ENCODE measurements at regions not wholly inside any gene's neighbourhood (a gene's known extent, or its start where the extent isn't known, plus 50 kb on each side); places are given as distances from the start of the nearest gene placed in this dataset.

DNA sequence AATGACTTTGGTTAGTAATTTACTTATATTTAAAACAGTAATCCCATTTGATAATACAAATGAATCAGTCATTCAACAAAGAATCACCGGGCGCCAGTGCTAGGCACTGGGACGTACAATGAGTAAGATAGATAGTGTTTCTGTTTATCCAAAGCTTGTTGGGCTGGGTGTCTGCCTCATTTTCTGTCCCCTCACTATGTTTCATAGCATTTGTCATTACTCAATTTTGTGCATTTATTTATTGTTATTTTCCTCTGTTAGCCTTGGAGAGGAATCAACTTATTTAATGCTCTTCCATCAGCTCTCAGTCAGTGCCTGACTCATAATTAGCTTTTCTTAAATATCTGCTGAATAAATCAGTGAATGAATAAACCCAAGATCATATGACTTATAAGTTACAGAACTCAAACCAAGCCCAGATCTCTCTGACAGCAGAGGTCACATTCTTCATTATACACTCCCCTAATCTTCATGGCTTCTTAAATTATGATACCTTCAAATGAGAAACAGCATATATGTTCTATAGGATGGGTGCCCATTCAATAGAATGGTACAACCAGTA lies 86.2 kb downstream of the TSPAN8 start:
- no peak for DNase-seq

DNA sequence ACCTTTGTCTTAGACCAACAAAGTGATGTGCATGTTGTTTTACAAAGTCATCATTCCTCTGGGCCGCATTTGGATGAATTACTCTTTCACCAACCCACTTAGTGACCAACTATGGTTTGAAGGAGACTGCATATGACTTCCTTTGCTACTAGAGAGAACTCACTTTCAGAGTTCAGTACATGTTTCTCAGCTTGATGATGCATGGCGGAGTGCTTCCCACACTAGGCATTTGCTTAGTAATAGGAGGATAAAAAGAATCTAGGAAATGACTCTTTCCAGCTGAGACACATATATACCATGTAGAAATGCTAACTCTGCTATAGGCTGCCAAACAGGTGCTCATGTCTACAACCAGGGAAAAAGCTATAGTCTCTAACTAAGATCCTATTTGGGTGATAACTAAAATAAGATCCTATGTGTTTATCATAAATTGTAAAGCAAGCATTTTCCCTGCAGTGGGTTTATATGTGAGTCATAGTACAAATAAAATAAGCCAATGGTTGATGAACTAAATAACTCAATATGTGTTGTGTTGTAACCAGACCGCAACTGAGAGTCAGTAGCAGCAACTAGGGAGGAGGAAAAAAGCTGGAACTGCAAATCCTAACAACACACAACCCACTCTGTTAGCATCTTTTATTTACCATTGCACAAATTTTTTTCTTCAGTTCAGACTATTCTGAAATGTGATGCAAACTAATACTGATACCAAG lies 87.2 kb downstream of the TSPAN8 start:
- DNase-seq = no peak

DNA sequence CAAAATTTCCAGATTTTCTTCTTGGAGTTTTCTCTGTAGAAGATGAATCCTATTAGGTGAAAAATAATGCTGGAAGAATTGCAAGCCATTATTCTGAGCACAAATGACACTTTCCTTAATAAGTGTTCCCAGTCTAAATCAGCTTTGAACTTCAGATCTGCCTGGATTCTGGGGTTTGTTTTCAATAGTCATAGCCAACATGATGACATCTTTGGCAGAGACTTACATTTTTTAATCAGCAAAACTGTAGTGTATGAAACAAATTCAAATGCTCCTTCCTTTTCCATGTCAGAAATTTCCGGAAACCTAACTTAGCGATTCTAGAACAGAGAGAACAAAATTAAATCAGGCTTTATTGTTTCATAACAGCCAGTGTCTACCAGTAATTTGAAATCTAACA lies 88.5 kb downstream of the TSPAN8 start:
- peak; percentile 36 for DNase-seq

DNA sequence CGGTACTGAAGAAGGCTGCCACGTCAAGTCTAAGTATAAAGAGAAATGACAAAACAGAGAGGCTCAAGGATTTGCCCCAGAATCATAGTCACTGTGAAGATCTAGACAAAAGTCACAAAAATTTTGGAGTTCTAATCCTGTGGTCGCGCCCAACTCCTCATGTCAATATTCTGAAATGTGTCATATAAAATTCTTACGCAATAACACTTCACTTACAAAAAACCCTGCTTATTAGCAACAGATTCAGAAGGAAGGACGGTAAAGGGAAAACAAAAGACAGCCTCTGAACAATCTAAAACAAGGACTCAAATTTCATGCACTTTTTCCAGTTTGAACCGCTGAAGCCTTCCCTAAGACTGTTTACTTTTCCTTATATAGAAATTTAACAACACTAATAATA lies 94.7 kb downstream of the TSPAN8 start:
- no peak for DNase-seq

DNA sequence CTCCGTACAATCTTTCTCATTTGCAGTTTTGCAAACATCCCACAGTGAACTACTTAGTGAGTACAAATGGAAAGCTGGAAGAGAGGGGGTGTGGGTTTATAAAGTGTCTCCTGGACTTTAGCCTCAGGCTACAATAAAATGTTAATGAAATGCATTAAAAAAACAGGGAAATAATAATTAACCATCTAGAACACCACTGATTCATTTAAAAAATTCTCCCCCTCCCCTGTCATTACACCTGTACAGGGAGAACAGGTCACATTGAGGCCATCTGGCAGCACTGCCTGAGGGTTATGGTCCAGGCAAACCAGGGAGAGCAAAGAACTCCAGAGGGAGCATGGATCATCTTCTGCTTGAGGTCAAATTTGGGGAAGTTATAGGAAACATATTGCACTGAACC lies 96.3 kb downstream of the TSPAN8 start:
- DNase-seq = no peak

DNA sequence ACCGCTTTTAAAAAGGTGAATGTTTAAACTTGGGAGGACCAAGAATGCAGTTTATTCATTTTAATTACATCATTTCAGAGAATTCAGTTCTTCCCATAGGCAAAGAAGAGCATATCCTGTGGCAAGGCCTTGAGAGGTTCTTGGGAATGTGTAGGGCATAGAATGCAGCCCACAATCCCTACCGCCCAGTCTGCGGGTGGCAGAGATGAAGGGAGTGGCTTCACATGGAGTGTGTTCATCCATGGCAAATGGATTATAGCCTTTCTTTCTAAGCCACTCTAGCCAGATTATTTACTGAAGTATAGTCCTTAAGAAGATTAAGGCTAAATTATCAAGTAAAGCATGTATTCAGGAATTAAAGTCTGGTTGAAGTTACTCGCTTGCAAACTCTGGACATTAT lies 97.4 kb downstream of the TSPAN8 start:
- DNase-seq = no peak

DNA sequence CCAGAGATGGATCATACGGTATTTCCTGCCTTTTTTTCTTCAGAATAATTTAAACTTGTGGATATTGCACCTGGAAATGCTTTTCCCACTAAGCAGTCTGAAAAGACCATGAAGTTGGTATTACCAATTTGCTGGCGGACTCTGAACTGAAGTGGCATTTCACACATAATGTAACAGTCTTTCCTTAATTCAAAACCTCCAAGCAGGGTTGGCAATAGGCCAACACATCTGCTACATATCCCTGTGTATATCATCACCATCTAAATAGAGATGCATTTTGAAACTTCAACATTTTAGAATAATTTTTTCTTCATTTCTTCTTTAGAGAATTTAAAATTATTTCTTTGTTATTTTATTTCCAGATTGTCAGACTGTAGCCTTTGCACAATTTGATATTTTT lies 100.5 kb downstream of the TSPAN8 start:
- DNase-seq = peak; percentile 31

DNA sequence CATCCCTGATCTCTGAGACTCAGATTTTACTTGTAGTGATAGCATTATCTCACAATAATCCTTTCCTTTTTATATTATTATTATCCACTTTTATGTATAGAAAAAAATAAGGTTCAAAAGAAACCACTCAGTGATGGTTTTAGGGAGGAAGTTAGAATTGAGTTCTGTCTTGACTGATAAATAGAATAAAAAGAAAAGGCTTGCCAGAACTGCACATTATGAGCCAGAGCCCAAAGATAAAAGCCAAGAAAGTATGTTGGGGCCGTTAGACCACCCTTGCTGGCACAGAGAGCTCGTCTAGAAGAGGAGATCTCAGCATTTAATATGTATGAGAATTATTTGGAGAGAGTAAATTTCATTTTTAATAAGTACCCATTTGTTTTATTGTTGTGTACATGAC lies 103.2 kb downstream of the TSPAN8 start:
- no peak for DNase-seq

DNA sequence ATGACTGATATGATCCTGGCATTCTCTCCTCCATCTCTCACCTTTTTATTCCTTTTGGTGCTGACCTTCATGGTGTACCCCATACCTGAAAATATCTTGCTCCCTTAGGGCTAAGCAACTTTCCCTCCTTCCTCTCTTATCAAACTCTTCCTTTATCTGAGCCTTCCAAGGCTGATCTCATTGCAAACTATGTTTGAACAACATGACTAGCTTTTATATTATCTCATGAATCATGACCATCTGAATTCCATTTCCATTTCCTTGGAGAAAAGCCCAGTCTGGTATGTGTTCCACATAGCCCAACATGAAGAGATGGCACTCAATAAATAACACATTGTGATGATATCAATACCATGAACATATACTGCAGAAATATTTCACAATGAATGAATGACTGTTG lies 111.6 kb downstream of the TSPAN8 start:
- peak; percentile 19 for DNase-seq

DNA sequence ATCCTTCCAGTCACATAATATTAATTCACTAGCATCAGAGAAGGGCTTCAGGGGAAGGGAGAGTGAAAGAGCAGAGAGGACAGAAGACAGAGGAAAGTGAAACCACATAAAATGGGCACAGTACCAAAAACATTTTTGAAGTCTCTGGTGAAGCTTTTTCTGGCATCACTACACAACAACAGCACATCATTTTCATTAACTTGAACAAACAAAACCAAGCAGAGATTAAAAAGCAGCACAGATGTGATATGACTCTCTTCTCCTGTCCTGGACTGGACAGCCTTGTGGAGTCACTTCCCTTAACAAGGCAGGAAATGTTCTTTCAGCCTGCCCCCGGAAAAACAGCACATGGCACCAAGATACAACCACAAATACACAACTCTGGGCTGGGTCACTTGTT lies 112.0 kb downstream of the TSPAN8 start:
- DNase-seq = peak; percentile 32

DNA sequence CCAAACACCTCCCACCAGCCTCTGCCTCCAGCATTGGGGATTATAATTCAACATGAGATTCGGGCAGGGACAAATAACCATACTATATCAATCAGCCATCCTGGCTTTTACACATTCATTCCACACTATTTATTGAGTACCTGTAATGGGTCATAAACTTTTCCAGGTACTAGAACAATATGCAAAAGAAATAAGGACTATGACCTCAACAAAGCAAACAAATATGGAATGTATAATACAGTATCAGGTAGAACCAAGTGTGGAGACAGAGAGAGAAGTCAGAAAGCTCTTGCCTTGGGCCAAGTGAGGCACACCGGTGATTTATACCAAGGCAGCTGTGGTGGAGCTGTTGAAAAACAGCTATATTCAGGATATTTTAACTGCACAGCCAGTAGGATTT lies 116.3 kb downstream of the TSPAN8 start:
- no peak for DNase-seq

DNA sequence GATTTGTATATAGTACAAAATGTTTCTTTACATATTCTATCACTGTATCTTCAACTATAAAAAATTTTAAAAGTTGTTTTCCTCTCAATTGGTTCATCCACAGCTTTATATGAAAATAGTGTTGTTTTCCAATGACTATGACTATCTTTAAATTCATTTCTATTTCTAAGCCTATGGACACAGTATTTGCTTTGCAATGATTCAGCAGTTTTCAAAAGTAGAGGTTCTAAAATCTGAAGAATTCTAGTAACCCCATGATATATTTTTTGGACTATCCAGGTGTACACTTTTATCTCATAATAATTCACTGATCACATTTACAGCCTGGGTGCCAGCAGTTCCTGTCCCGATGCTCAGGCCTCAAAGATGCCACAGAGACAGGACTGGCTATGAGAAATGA lies 118.4 kb upstream of the PTPRR start:
- DNase-seq = no peak

DNA sequence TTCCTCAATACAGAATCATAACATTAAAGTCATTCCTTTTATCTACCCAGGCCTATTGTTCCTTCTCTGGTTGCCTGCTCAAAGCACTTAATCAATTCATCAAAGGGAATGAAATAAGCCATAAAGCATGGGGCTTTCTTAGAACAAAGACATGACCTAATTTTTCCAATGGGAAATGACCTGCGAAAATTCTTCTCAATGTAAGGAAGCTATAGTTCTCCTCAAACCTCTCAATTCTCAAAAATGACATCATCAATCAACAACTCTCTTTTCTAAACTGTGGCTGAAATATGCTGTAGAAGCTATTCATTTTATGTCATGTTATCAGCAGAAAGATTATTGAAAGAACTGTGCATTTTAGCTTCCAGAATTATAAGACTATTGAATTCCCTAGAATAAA lies 116.0 kb upstream of the PTPRR start:
- peak; percentile 74 for DNase-seq

DNA sequence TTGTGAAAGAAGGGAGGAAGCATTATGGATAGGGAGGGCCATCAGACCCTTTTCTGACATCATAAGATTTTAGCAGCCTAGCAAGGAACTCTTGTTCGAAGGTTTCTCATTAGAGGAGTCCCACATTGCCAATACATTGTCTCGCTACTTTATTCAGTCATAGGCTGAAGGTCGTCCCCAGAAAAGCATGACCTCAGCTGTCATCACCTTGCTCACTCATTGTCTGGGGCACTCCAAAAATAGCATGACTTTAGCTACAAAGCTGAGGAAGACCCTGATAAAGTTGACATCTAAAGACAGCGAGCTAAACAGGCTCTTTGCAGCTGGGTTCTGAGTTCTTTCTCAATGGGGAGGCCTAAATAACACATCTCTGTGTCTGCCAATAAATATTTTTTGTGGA lies 112.4 kb upstream of the PTPRR start:
- no peak for DNase-seq

DNA sequence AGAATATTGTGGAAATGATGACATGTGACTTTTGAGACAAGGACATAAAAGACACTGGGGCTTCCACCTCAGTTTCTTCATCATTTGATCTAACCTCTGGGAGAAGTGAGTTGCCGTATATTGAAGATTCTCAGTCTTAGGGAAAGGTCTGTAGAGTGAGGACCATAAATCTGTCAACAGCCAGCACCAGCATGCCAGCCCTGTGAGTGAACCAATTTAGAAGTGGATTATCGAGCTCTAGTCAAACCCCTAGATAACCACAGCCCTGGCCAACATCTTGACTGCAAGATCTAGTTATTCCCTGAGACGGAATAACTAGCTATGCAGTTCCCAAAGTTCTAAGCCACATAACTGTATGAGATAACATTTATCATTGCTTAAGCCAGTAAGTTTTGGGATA lies 108.8 kb upstream of the PTPRR start:
- no peak for DNase-seq

DNA sequence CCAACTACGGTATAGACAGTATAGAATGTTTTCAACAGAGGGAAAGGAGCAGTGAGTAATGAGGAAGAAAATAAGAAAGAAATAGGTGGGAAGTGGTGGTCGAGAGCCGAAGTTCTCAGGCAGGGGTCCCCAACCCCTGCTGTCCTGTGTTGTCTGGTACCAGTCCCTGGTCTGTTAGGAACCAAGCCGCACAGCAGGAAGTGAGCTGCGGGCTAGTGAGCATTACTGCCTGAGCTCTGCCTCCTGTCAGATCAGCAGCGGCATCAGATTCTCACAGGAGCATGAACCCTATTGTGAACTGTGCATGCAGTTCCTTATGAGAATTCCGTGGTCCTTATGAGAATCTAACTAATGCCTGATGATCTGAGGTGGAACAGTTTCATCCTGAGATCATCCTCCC lies 107.3 kb upstream of the PTPRR start:
- DNase-seq = peak; percentile 78

DNA sequence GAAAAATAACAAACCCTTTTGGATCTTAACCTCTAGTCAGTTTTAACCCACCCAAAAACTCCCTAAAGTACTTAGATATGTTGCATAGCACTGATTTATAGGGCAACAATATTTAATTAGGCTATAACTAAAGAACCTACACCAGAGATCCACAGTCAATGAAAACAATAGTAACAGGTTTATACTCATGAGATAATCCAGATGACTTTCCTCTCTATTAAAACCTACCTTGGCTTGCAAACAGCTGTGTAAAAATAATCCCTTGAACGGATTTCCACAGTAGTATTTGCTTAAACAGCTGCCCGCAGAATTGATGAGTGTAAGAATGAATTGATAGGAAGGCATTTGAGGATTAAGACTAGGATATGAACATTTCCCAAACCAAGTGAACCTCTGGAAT lies 104.3 kb upstream of the PTPRR start:
- DNase-seq = no peak

DNA sequence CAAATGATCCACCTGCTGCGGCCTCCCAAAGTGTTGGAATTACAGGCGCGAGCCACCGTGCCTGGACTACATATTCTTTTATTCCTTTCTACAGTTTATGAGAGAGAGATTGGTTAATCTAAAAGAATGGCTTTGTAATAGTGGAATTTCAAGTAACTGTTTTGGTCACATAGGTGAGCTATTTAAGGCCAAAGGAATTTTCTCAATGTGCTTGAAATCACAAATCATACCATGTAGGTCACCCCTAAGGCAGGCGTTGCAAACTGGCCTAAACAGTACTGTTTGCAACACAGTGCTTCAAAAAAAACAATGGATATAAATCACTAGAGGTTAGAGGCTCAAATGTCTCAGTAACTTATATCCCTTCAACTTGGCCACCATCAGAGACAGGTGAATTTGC lies 103.7 kb upstream of the PTPRR start:
- DNase-seq = no peak

DNA sequence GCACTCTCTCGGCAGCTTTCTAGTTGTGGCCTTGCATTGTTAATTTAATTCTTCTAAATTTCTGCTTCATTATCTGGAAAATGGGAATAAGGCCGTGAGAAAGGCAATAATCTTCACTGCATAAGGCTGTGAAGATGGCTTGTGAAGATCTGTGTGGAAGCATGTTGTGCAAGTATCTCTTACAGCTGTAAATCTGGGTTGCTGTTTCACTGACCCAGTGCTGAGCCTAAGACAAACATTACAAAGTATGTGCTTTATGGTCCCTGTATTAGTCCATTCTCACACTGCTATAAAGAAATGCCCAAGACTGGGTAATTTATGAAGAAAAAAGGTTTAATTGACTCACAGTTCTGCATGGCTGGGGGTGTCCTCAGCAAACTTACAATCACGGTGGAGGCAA lies 101.0 kb upstream of the PTPRR start:
- no peak for DNase-seq

DNA sequence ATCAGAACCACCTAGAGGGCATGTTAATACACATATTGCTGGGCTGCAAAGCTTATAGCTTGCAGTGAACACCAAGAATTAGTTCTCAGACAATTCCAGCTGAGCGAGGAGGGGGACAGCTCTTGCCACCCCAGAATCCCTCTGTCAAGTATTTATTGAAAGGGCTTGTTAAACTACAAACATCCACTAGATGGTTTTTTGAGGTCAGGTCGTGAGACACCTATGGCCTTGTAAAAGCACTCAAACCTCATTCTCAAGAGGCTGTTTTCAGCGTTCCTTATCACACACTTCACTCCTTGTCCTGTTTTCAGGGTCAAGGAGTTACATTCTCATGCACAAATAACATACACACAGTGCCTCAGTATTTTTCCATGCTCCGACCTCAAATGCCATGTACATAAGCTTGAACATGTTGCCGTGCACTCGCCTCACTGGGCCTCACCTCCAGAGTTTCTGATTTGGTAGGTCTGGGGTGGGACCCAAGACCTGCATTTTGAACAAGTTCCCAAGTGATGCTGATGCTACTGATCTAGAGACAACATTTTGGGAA lies 98.8 kb upstream of the PTPRR start:
- DNase-seq = no peak

DNA sequence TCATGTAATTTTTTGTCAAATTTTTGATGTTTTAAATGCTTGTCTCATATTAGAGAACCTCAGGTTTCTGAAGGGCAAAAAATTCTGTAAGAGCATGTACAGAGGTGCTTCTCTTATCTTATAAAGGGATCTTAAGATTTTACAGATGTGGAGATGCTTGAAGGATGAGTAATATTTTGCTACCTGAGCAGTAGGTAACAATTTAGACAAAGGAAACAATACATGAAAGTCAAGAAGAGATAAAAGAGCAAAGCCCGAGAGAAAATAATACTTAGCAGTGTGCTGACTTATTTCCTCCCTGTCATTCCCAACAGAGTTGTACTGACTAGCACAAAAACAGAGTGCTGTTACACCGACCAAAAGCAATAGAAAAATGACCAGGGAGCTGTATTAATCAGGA lies 98.1 kb upstream of the PTPRR start:
- DNase-seq = no peak

DNA sequence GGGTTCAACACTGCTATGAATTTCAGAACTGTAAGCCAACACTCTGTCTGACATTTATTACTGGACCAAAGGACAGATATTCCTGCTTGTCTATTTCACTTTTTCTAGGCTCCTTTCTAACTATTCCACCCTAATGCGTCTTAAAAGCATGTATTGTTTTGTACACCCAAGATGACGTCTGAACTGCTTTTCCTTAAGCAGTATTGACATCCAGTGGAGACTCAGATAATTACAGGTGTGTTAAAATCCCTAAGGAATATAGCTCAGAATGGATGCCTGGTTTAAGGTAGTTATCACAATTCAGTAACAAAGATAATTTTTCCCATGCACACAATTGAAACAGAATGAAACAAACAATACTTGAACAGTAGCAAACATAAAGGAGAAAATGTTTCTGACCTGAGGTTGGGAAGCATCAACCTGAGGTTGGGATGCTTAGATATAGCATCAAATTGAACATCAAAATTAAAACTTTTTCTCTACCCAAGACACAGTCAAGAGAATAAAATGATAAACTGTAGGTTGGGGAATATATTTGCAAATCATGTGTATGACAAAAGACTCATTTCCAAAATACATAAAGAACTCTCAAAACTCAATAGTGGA lies 93.7 kb upstream of the PTPRR start:
- peak; percentile 43 for DNase-seq

DNA sequence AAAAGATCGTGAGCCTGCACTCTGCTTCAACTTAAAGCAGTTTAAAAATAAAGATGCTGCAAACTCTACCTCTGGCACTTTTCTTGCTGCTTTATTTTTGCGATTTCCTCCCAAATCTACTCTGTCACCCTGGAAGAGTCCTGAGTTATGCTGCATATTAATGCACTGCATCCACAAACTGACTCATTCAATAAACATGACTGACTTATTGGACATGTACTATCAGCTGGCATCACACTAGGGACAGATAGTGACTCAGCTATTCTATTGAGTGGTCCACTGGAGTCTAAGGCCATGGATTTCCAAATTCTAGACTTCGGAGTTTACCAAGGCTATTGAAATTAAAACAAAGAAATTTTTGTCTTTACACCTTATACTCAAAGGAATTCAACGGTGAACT lies 90.7 kb upstream of the PTPRR start:
- no peak for DNase-seq

DNA sequence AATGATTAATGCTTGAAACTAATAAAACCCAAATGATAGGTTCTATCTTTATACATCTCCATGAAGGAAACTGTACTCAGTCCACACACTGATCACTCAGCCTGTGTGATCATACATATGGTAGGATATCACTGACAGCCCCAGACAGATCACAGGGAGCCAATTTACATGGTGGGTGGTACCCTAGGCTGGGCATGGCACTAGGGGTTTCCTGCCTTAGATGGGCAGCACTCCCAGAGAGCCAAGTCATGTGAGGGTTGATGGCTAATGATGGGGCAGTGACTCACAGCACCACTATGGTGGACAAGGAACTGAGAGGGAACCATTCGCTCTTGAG lies 89.6 kb upstream of the PTPRR start:
- DNase-seq = no peak

Measured in eye (tissue), 1 donor.